ENCODE measurements at regions not wholly inside any gene's neighbourhood (a gene's known extent, or its start where the extent isn't known, plus 50 kb on each side); places are given as distances from the start of the nearest gene placed in this dataset.
"Not testable (repeated sequence)": the region's sequence is repeated elsewhere in the genome, so short reads cannot be mapped to it uniquely, and the experiment has no call there.

GRCh38 chr10:111265341-111265740 lies 188.5 kb downstream of the ADRA2A start:
- DNase-seq (ENCODE audit: low spot score) = no peak

- no peak for DNase-seq (ENCODE audit: low spot score)
Observed at GRCh38 chr10:111266165-111266564, 189.3 kb downstream of the ADRA2A start.

GRCh38 chr10:111267673-111268072 lies 190.8 kb downstream of the ADRA2A start:
- no peak for DNase-seq (ENCODE audit: low spot score)

- no peak for DNase-seq (ENCODE audit: low spot score)
Observed at GRCh38 chr10:111273235-111273634, 196.4 kb downstream of the ADRA2A start.

GRCh38 chr10:111273635-111274034 lies 196.8 kb downstream of the ADRA2A start:
- no peak for DNase-seq (ENCODE audit: low spot score)

GRCh38 chr10:111275091-111275490 lies 198.3 kb downstream of the ADRA2A start:
- no peak for DNase-seq (ENCODE audit: low spot score)

GRCh38 chr10:111277661-111278060 lies 200.8 kb downstream of the ADRA2A start:
- no peak for DNase-seq (ENCODE audit: low spot score)

GRCh38 chr10:111278266-111278665 lies 201.4 kb downstream of the ADRA2A start:
- no peak for DNase-seq (ENCODE audit: low spot score)

- DNase-seq (ENCODE audit: low spot score) = peak; percentile 52
Observed at GRCh38 chr10:111281516-111281915, 204.7 kb downstream of the ADRA2A start.

- DNase-seq (ENCODE audit: low spot score) = no peak
Observed at GRCh38 chr10:111289461-111289860, 212.6 kb downstream of the ADRA2A start.

GRCh38 chr10:111290649-111291048 lies 213.8 kb downstream of the ADRA2A start:
- DNase-seq (ENCODE audit: low spot score) = no peak

GRCh38 chr10:111295788-111296187 lies 219.0 kb downstream of the ADRA2A start:
- DNase-seq (ENCODE audit: low spot score) = no peak

- DNase-seq (ENCODE audit: low spot score) = no peak
Observed at GRCh38 chr10:111297351-111297848, 220.6 kb downstream of the ADRA2A start.

- no peak for DNase-seq (ENCODE audit: low spot score)
Observed at GRCh38 chr10:111298031-111298430, 221.2 kb downstream of the ADRA2A start.

- no peak for DNase-seq (ENCODE audit: low spot score)
Observed at GRCh38 chr10:111299037-111299436, 222.2 kb downstream of the ADRA2A start.

- DNase-seq (ENCODE audit: low spot score) = no peak
Observed at GRCh38 chr10:111303887-111304286, 227.1 kb downstream of the ADRA2A start.

- no peak for DNase-seq (ENCODE audit: low spot score)
Observed at GRCh38 chr10:111316722-111317212, 239.9 kb downstream of the ADRA2A start.

- no peak for DNase-seq (ENCODE audit: low spot score)
Observed at GRCh38 chr10:111319866-111320265, 243.0 kb downstream of the ADRA2A start.

- peak; percentile 23 for DNase-seq (ENCODE audit: low spot score)
Observed at GRCh38 chr10:111323389-111323966, 246.6 kb downstream of the ADRA2A start.

- not testable (repeated sequence) for DNase-seq (ENCODE audit: low spot score)
Observed at GRCh38 chr10:111332174-111332573, 255.3 kb downstream of the ADRA2A start.

GRCh38 chr10:111335826-111336225 lies 259.0 kb downstream of the ADRA2A start:
- no peak for DNase-seq (ENCODE audit: low spot score)

GRCh38 chr10:111338035-111338434 lies 261.2 kb downstream of the ADRA2A start:
- DNase-seq (ENCODE audit: low spot score) = no peak

GRCh38 chr10:111338805-111339204 lies 262.0 kb downstream of the ADRA2A start:
- DNase-seq (ENCODE audit: low spot score) = no peak

GRCh38 chr10:111344804-111345203 lies 268.0 kb downstream of the ADRA2A start:
- peak; percentile 28 for DNase-seq (ENCODE audit: low spot score)

Data from HT-29 (cell line).